ENCODE measurements at regions not wholly inside any gene's neighbourhood (a gene's known extent, or its start where the extent isn't known, plus 50 kb on each side); places are given as distances from the start of the nearest gene placed in this dataset.
A peak's percentile ranks its signal among the peaks of the same experiment; 100 is the strongest.
"Not testable (repeated sequence)": the region's sequence is repeated elsewhere in the genome, so short reads cannot be mapped to it uniquely, and the experiment has no call there.

DNA sequence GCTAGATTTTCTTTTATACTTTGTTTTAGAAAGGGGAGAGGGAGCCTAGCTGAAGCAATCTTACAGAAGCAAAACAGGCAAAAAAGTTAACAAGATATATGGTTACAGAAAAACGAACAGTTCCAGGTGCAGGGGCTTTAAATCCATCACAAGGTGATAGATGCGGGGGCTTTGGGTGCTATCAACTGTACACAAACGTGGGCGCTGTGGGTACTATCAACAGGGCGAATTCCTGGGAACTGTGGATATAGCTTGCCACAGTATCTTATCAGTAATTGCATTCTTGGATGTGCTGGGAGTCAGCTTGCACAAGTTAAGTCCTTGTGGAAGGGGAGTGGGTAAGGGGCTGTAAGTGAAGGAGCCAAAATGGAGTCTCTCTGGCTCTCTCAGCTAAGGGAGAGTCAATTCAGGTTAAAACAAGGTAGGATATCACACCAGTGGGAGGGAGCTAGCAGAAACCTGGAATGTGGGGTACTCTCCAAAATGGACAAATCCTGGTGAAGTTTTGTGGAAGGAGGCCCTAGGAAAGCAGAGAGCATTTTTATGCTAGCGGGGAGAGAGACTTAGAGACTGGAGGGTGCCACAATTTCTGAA, 325.8 kb upstream of the SPHKAP start:
- no peak for DNase-seq

DNA sequence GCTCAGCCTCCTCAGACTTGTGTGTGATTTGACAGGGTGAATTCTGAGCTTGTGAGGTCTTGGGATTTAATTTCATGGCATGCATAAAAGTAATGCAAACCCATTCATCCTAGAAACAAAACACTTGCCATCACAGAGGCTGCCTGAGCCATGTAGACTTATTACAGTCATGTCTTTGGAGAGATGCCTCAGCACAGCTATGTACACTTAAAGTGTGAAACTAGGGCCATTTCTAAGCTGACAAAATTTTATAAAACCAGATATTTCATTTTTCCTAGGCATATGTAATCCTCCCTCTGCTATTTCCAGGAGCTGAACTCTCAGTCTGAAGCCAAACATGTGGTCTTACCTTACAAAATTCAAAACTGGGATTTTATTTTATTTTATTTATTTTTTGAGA, 322.2 kb upstream of the SPHKAP start:
- DNase-seq: no peak

DNA sequence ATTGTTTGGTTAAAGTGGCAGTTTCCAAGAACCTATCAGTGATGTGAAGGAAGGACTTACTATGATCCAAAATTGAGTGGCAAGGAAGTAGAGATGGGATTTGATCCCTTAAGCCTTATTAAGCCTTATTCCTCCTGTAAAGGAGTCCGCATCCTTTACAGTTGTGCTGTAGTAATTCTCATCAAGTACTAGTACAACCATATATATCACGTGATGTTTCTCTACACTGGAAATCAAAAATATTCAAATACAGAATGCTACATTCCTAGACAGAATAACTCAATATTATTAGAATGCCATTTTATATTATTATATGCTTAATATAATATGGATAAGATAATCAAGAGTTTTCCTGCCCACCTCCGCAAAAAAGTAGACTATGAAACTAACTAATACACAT, 312.4 kb upstream of the SPHKAP start:
- DNase-seq: no peak

DNA sequence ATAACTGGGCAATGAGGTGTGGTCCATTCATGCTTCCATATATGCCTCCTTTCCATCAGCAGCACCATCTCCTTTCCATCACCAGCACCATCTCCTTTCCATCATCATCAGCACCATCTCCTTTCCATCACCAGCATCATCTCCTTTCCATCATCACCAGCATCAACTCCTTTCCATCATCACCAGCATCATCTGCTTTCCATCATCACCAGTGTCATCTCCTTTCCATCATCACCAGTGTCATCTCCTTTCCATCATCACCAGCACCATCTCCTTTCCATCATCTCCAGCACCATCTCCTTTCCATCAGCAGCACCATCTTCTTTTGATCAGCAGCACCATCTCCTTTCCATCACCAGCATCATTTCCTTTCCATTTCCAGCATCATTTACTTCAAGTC, 297.5 kb upstream of the SPHKAP start:
- DNase-seq: no peak

DNA sequence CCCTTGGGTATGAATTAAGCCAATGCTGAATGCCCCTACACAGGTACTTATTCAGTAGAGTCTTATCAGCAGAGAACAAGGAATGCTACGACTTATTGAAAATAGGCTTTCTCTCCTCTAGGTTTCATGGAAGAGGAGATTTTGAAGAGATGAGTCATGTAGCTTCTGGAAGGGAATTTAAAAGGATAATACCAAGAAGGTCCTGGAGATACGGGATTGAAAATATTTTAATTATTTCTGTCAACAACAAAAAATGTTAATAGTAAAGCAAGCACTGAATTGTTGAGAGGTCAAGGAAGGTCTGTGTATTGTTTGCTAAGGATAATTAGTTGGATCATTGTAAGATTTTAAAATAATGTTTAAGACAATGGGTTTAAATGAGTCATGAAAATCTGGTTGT, 293.0 kb upstream of the SPHKAP start:
- DNase-seq: no peak

DNA sequence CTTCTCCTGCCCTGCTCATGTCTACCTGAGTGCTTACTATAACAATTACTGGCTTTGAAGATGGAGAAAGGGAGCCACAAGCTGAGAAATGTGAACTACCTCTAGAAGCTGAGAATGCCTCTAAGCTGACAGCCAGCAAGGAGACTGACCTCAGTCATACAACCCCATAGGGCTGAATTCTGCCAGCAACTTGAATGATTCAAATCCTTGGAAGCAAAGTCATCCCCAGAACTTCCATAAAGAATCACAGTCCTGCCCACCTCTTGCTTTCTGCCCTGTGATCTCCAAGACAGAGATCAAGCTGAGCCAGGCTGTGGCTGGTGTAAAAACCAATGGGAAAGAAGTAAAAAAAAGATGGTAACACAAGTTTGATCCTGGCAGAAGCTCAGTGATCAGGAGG, 288.2 kb upstream of the SPHKAP start:
- no peak for DNase-seq

GRCh38 chr2:228466851-228467250, 285.4 kb upstream of the SPHKAP start:
- DNase-seq: no peak

DNA sequence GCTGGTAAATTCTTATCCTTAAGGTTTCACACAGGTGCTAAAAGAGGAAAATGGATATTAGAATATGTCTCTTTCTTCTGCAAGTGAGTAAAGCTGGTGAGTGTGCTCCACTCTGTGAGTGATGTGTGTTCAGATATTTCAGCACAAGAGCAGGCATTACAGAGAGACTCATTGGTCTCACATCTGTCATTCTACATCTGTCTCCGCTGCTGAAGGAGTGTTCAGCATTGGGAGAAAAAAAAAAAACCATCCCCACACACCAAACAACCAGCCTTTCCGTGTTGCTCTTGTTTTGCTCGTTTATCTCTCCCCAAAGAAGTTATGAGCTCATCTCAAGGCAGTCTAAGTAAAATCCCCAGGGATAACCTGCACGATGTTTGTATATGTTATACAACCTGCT, 283.9 kb upstream of the SPHKAP start:
- no peak for DNase-seq

- no peak for DNase-seq
Measured at GRCh38 chr2:228458364-228458763, 276.9 kb upstream of the SPHKAP start.

- DNase-seq: no peak
Measured at GRCh38 chr2:228447266-228447915, 265.9 kb upstream of the SPHKAP start.

DNA sequence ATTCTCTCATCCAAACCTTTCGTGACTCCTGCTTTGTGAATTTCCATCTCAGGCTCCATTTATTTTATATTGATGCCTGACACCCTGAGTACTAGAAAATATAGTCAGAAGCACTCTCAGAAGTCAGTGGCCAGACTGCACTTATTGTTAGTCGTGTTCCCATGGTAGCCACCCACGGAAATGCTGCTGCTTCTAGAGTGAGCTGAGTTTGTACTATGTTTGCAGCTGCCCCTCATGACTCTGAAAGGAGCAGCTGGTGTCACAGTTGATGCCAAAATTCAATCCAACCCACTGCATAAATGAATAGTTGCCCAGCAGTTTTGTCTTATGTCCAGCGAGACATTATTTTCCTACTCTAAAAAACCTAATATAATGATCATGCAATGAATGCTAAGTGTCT, 265.2 kb upstream of the SPHKAP start:
- DNase-seq: peak; percentile 59

DNA sequence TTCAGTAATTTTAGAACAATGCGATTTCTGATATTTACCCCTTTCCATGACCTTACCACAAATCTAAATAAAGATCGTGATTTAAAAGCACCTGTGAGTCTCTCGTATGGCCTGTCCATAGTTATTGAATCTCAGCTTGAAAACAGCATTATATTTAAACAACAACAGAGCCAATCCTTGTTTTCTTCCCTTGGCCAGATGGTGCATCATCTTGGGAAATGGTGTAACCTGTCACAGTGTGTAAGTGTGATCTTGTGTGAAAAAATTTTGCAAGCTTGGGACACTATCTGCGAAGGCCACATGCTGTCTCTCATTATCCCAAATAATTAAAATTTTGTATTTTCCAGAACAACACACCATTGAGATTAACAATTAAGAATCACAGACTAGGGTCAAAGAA, 262.7 kb upstream of the SPHKAP start:
- DNase-seq: no peak

DNA sequence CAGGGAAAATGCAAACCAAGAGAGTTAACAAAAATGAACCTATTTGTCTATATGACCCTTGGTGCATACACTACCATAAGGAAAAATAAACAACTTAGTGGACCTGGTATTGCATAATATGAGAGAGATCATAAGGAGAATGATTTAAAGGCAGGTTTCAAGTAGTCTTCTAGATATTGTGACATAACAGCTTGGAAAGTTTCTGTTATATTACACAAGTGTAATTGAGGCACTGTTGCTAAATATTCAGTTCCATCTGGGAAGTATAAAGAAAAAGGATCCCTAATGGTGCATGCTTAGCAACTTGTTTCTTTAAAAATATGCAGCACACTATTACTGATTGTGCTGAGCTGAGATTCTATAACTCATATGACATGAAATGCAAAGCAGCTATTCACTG, 252.2 kb upstream of the SPHKAP start:
- no peak for DNase-seq

DNA sequence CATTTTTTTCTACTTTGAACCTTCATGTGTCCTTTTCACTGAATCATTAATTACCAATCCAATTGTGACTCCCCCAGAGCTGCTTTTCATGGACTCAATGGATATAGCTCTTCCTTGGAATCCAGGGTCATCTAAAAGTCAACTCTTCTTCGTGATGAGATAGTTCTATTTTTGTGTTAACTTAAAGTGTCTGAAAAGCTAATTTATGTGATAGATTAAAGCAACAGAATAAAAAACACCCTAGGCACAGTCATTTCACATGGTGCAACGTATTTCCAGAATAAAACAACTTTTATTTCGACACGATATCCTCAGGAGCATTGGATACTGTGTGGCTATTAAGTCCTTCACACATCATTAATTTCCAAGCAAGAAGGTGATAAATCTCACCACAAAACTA, 250.6 kb upstream of the SPHKAP start:
- no peak for DNase-seq

GRCh38 chr2:228430986-228431385, 249.5 kb upstream of the SPHKAP start:
- DNase-seq: no peak

- no peak for DNase-seq
Measured at GRCh38 chr2:228426502-228427216, 245.2 kb upstream of the SPHKAP start.

DNA sequence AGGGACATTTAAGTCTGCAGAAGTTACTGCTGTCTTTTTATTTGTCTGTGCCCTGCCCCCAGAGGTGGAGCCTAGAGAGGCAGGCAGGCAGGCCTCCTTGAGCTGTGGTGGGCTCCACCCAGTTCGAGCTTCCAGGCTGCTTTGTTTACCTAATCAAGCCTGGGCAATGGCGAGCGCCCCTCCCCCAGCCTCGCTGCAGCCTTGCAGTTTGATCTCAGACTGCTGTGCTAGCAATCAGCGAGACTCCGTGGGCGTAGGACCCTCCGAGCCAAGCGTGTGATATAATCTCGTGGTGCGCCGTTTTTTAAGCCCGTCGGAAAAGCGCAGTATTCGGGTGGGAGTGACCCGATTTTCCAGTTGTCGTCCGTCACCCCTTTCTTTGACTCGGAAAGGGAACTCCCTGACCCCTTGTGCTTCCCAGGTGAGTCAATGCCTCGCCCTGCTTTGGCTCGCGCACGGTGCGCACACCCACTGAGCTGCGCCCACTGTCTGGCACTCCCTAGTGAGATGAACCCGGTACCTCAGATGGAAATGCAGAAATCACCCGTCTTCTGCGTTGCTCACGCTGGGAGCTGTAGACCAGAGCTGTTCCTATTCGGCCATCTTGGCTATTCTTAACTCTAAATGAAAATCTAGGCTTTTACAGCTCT, 244.0 kb upstream of the SPHKAP start:
- not testable (repeated sequence) for DNase-seq

DNA sequence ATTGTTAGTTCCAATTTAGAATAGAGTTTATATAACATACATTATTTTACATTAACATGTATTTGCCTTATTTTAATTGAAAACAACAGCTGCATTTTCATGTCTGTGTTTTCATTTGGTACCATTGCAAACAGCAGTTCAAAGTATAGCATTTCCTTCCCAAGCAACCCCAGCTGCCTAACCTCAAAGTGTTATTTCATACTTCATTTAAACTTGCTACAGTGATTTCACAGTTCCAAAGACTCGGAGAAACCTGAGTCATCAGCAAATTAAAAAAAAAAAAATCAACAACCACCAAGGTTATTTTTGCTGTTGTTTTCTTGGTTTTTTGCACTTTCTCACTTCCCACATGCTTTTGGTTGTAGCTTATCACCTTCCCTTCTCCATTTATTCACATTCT, 236.5 kb upstream of the SPHKAP start:
- DNase-seq: no peak

DNA sequence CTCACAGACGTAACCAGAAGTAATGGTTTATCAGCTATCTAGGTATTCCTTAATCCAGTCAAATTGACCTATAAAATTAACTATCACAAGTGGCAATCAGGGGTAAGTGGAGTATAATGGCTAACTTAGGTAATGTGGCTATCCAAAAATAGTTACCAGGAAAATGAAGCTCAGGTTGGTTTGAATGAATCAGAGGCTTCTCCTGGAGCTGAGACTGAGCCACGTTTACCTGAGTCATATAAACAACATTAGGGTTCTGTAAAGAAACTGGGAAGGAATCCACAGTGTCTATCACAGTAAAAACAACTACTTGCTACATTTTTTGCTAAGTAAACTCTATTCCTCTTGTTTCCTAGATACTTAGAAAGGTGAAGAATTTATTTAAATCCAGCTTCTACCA, 236.0 kb upstream of the SPHKAP start:
- DNase-seq: no peak

DNA sequence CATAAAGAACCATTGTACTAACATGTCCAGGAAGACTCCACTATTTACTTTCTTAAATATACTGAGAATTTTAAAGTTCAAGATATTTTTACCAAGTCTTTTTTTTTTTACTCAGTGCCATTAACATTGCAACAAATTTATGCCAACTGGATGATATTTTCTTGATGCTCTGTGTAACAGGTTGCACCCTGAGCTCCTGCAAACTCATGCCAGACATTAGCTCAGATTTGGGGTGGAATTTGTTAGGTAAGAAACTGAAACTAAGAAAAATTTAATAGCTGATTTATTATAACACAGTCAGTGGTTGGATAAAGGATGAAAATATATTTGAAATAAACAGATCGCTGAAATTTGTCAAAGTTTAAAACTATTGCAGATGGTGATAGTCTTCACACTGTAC, 228.6 kb upstream of the SPHKAP start:
- DNase-seq: no peak

DNA sequence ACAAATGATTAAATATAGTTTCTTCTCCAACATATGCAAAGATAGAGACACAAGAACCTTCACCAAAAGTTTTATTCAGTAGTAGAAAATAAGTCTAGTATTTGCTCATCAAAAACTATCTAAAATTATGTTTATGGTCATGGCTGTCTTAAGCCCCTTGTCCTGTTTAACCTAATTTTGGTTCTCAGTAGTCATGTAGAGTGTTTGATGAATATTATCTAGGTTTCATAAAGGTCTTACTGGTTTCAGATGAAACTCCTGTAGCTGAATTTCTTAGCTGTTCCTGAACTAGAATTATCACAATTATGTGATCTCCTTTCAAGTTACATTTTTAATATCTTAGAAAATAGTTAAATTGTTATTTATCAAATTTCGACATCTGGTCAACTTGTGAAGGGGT, 228.0 kb upstream of the SPHKAP start:
- no peak for DNase-seq

DNA sequence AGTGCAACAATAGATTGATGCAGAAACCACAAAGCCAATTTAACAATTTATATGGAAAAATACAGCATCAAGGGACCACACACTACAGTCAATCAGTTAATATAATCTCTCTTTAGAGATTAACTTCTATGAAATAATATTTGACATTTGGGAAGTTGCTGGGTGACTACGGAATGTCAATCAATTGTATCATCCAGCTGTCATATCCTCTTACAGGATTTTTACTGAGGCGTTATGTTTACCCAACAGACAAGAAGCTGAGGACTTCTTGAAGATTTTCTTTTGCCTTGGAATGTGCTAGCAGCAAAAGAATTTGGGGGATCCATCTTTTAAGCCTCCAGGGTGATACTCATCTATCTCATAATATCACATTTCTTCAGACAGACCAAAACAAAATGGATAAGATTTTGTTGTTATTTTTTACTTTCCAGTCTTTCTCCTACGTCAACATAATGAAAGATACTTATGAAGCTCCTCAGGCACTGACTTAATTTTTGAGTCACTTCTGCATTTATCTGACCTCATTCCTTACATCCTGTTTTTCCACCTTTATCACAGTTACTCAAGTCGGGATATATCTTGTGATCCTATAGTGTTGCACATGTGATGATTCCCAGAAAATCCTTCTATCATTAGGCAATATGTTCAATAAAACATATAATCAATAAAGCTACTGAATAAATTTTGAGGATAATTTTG, 227.2 kb upstream of the SPHKAP start:
- no peak for DNase-seq

GRCh38 chr2:228407821-228408220, 226.3 kb upstream of the SPHKAP start:
- DNase-seq: no peak
